GM12891 (cell line): ENCODE measurements at regions not wholly inside any gene's neighbourhood (a gene's known extent, or its start where the extent isn't known, plus 50 kb on each side); places are given as distances from the start of the nearest gene placed in this dataset.

Source experiments
- POLR2A ChIP-seq: IDR thresholded peaks from 2 replicates; pipeline ENCODE4 v1.6.1; 2011; ENCODE audit warnings: low read depth, low read length, control low read depth
- POLR2AphosphoS5 ChIP-seq: IDR thresholded peaks from 2 replicates; pipeline ENCODE4 v1.6.1; 2011; ENCODE audit warnings: low read depth, low read length, control low read depth

DNA sequence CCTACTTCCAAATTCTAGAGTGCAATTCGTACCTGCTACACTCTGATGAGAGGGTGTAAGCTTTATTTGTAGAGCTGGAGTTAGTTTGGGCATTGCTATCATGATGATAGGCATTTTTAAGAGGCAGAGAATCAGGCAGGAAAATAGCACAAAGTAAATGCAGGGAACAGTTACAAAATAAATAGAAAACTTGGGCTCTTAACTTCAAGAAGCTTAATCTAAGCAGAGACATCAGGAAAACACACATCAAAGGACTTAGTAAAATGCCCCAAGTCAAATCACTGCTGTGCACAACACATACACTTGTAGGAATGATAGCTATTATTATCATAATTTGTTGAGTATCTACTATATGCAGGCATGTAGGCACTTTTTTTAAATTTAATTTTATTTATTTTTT lies 381.2 kb downstream of the CD83 start:
- no peak for TF ChIP-seq POLR2A
- no peak for TF ChIP-seq POLR2AphosphoS5
